ENCODE measurements at regions not wholly inside any gene's neighbourhood (a gene's known extent, or its start where the extent isn't known, plus 50 kb on each side); places are given as distances from the start of the nearest gene placed in this dataset.

- TF ChIP-seq CTCF (conservative IDR thresholded peaks at IDR 0.05; ENCODE audit: low read depth, low read length) (no peak), RAD21 (IDR thresholded peaks at IDR 0.05; ENCODE audit: low read length) (no peak), POLR2A (IDR thresholded peaks at IDR 0.05; ENCODE audit: low read depth, low read length) (no peak), RFX5 (IDR thresholded peaks at IDR 0.05; ENCODE audit: low read depth, low read length) (no peak), USF2 (IDR thresholded peaks at IDR 0.05; ENCODE audit: low read depth, low read length) (no peak), MXI1 (IDR thresholded peaks at IDR 0.05; ENCODE audit: borderline replicate concordance, low read depth, low read length) (no peak), CHD1 (IDR thresholded peaks at IDR 0.05; ENCODE audit: low read depth, low read length) (no peak), CEBPB (IDR thresholded peaks at IDR 0.05; ENCODE audit: low read depth, low read length) (no peak)
These were observed 330.2 kb downstream of the KLF12 start for GRCh38 chr13:73803997-73804396.
